ENCODE measurements at regions not wholly inside any gene's neighbourhood (a gene's known extent, or its start where the extent isn't known, plus 50 kb on each side); places are given as distances from the start of the nearest gene placed in this dataset.
"Not testable (repeated sequence)": the region's sequence is repeated elsewhere in the genome, so short reads cannot be mapped to it uniquely, and the experiment has no call there.

GRCh38 chr5:94102849-94103248 lies 361.4 kb upstream of the POU5F2 start:
- no peak for DNase-seq

- not testable (repeated sequence) for DNase-seq
These were observed 356.0 kb upstream of the POU5F2 start for GRCh38 chr5:94097384-94097783.

GRCh38 chr5:94094793-94095441 lies 353.5 kb upstream of the POU5F2 start:
- DNase-seq, result no peak

GRCh38 chr5:94093300-94093699 lies 351.9 kb upstream of the POU5F2 start:
- no peak for DNase-seq

- not testable (repeated sequence) for DNase-seq
These were observed 345.2 kb upstream of the POU5F2 start for GRCh38 chr5:94086635-94087034.

- no peak for DNase-seq
These were observed 344.8 kb upstream of the POU5F2 start for GRCh38 chr5:94086194-94086593.

- no peak for DNase-seq
These were observed 341.0 kb upstream of the POU5F2 start for GRCh38 chr5:94082405-94082804.

GRCh38 chr5:94081088-94081487 lies 339.7 kb upstream of the POU5F2 start:
- no peak for DNase-seq

GRCh38 chr5:94080390-94080789 lies 339.0 kb upstream of the POU5F2 start:
- no peak for DNase-seq

GRCh38 chr5:94072116-94072515 lies 330.7 kb upstream of the POU5F2 start:
- DNase-seq, result no peak

- DNase-seq, result no peak
These were observed 325.2 kb upstream of the POU5F2 start for GRCh38 chr5:94066437-94067207.

- no peak for DNase-seq
These were observed 322.6 kb upstream of the POU5F2 start for GRCh38 chr5:94064025-94064424.

GRCh38 chr5:94057655-94058054 lies 316.3 kb upstream of the POU5F2 start:
- no peak for DNase-seq

GRCh38 chr5:94057217-94057616 lies 315.8 kb upstream of the POU5F2 start:
- no peak for DNase-seq

- not testable (repeated sequence) for DNase-seq
These were observed 308.0 kb upstream of the POU5F2 start for GRCh38 chr5:94049307-94049922.

GRCh38 chr5:94045839-94046782 lies 304.7 kb upstream of the POU5F2 start:
- DNase-seq, result no peak

- DNase-seq, result no peak
These were observed 301.9 kb upstream of the POU5F2 start for GRCh38 chr5:94043311-94043710.

GRCh38 chr5:94040591-94041148 lies 299.3 kb upstream of the POU5F2 start:
- no peak for DNase-seq

GRCh38 chr5:94039101-94039500 lies 297.7 kb upstream of the POU5F2 start:
- DNase-seq, result no peak

GRCh38 chr5:94031631-94032030 lies 290.2 kb upstream of the POU5F2 start:
- no peak for DNase-seq

GRCh38 chr5:94028001-94028400 lies 286.6 kb upstream of the POU5F2 start:
- DNase-seq, result no peak

GRCh38 chr5:94027145-94027544 lies 285.7 kb upstream of the POU5F2 start:
- DNase-seq, result no peak

All from NCI-H187 treated with DMSO at 0.1 percent for 48 hours (cell line).